Uterus (tissue), 3 donors: ENCODE measurements at regions not wholly inside any gene's neighbourhood (a gene's known extent, or its start where the extent isn't known, plus 50 kb on each side); places are given as distances from the start of the nearest gene placed in this dataset.

ENCODE experiments used
- DNase-seq, 2 donors: peaks; one replicate each; pipeline ENCODE4 v3.0.0-alpha.2; 2019 to 2020
- H3K27ac ChIP-seq, 2 donors: fragments of 200-600 bp; sonication (generic); 1 replicate in 1 of 2; 2 replicates in 1 of 2; pipeline ENCODE4 v1.5.1; 2016 to 2018
- H3K27me3 ChIP-seq, 2 donors: fragments of 200-600 bp; sonication (generic); one replicate each; pipeline ENCODE4 v1.5.1; 2018 to 2019; ENCODE audit warnings: control low read depth in 1 of 2
- H3K36me3 ChIP-seq, 2 donors: fragments of 200-600 bp; sonication (generic); one replicate each; pipeline ENCODE4 v1.5.1; 2019; ENCODE audit warnings: control low read depth in 1 of 2
- H3K4me1 ChIP-seq, 2 donors: fragments of 200-600 bp; sonication (generic); one replicate each; pipeline ENCODE4 v1.5.1; 2018 to 2019; ENCODE audit warnings: control low read depth in 1 of 2
- H3K4me3 ChIP-seq, 2 donors: fragments of 200-600 bp; sonication (generic); 1 replicate in 1 of 2; 2 replicates in 1 of 2; pipeline ENCODE4 v1.5.1; 2018 to 2019; ENCODE audit warnings: mild to moderate bottlenecking in 1 of 2
- H3K9me3 ChIP-seq, 2 donors: fragments of 200-600 bp; sonication (generic); one replicate each; pipeline ENCODE4 v1.5.1; 2019; ENCODE audit warnings: control low read depth in 1 of 2
- POLR2A ChIP-seq, 2 donors: fragments of 450-650 bp; IDR thresholded peaks; one replicate each; pipeline ENCODE4 v1.6.1; 2016; ENCODE audit warnings: antibody characterized with exemption in 2 of 2, mild to moderate bottlenecking in 1 of 2, moderate library complexity in 1 of 2
- intact Hi-C: fragments of 100-400 bp; cut with DNase I; formaldehyde crosslinking; loops from one replicate; pipeline ENCODE4 v1.15.1; 2023; ENCODE audit warnings: low total_unique reads
- TF ChIP-seq, protein P1 (sequence below), 4 experiments: fragments of 200-600 bp in 2 of 4; fragments of 450-650 bp in 2 of 4; sonication (generic) in 2 of 4; IDR thresholded peaks; one replicate each; pipeline ENCODE4 v1.5.1; 2016 to 2019; ENCODE audit warnings: antibody characterized with exemption in 4 of 4, mild to moderate bottlenecking in 2 of 4, moderate library complexity in 1 of 4
- donor health status: DM: yes; HTN: yes; CAD: no.

DNA sequence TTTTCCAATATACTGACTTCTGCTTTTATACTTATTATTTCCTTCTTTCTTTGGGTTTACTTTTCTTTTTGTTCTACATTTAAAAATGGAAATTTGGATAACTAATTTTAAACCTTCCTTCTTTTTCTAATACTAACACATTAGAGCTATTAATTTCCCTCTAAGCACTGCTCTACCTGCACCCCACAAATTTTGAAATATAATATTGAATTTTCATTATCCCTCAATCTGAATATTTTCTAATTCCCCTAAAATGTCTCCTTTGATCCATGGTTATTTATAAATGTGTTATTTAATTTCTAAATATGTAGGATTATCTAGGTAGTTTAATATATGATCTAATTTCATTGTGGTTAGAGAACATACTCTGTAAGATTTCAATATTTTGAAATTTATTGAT is 63.4 kb upstream of the LGALSL start:
- DNase-seq: no peak
- Histone ChIP-seq H3K4me3 (no peak overlapping the region), H3K4me1 (no peaks in the 10 kb centered on the region), H3K27ac (no peak overlapping the region), H3K27me3 (no peaks in the 10 kb centered on the region), H3K36me3 (no peaks in the 10 kb centered on the region), H3K9me3 (no peaks in the 10 kb centered on the region)
- TF ChIP-seq POLR2A (IDR thresholded peaks at IDR 0.05): no peak
- TF ChIP-seq, protein P1, sequence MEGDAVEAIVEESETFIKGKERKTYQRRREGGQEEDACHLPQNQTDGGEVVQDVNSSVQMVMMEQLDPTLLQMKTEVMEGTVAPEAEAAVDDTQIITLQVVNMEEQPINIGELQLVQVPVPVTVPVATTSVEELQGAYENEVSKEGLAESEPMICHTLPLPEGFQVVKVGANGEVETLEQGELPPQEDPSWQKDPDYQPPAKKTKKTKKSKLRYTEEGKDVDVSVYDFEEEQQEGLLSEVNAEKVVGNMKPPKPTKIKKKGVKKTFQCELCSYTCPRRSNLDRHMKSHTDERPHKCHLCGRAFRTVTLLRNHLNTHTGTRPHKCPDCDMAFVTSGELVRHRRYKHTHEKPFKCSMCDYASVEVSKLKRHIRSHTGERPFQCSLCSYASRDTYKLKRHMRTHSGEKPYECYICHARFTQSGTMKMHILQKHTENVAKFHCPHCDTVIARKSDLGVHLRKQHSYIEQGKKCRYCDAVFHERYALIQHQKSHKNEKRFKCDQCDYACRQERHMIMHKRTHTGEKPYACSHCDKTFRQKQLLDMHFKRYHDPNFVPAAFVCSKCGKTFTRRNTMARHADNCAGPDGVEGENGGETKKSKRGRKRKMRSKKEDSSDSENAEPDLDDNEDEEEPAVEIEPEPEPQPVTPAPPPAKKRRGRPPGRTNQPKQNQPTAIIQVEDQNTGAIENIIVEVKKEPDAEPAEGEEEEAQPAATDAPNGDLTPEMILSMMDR (IDR thresholded peaks at IDR 0.05): no peak
- intact Hi-C loops: no loop called here

- Histone ChIP-seq H3K36me3 (no peaks in the 10 kb centered on the region), H3K4me1 (no peaks in the 10 kb centered on the region), H3K9me3 (no peaks in the 10 kb centered on the region), H3K27ac (no peak overlapping the region), H3K27me3 (no peaks in the 10 kb centered on the region), H3K4me3 (no peak overlapping the region)
- no peak for DNase-seq
- no peak for TF ChIP-seq POLR2A (IDR thresholded peaks at IDR 0.05)
- TF ChIP-seq, protein P1 (IDR thresholded peaks at IDR 0.05): no peak
- intact Hi-C loops: no loop called here
Observed at GRCh38 chr2:64391424-64391823, 62.5 kb upstream of the LGALSL start.

DNA sequence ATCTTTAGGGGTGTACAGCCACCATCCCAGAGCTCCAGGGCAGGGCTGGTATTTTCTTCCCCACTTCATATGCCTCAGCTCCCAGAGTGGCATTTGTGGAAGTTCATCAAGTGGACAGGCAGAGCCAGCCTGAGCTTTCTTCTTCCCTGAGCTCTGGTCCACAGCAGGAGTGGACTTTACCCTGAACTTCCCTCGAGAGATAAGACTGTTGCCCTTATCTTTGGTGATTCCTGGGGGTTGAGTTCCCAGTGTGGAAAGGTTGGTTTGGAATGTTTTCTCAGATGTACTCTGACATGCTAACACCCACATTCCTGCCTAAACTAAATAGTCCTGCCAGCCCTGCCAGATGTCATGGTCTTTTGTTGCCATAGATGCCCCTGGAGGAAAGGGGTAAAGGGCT is 62.0 kb upstream of the LGALSL start:
- TF ChIP-seq, protein P1 (IDR thresholded peaks at IDR 0.05): no peak
- no peak for TF ChIP-seq POLR2A (IDR thresholded peaks at IDR 0.05)
- Histone ChIP-seq H3K27me3 (no peaks in the 10 kb centered on the region), H3K4me3 (no peak overlapping the region), H3K9me3 (no peaks in the 10 kb centered on the region), H3K36me3 (no peaks in the 10 kb centered on the region), H3K27ac (no peak overlapping the region), H3K4me1 (no peaks in the 10 kb centered on the region)
- DNase-seq: no peak
- intact Hi-C loops: no loop called here

- H3K4me1 ChIP-seq: no peaks in the 10 kb centered on the region
- no peaks in the 10 kb centered on the region for H3K27me3 ChIP-seq
- no peak overlapping the region for H3K4me3 ChIP-seq
- intact Hi-C loops: no loop called here
- no peak overlapping the region for H3K27ac ChIP-seq
- no peaks in the 10 kb centered on the region for H3K36me3 ChIP-seq
- TF ChIP-seq POLR2A (IDR thresholded peaks at IDR 0.05): no peak
- TF ChIP-seq, protein P1 (IDR thresholded peaks at IDR 0.05): no peak
- DNase-seq: no peak
- H3K9me3 ChIP-seq: no peaks in the 10 kb centered on the region
Observed at GRCh38 chr2:64392529-64392928, 61.4 kb upstream of the LGALSL start.

- DNase-seq: no peak
- H3K4me3 ChIP-seq: no peak overlapping the region
- H3K36me3 ChIP-seq: no peaks in the 10 kb centered on the region
- H3K27ac ChIP-seq: no peak overlapping the region
- H3K9me3 ChIP-seq: no peaks in the 10 kb centered on the region
- TF ChIP-seq, protein P1 (IDR thresholded peaks at IDR 0.05): no peak
- no peak for TF ChIP-seq POLR2A (IDR thresholded peaks at IDR 0.05)
- no peaks in the 10 kb centered on the region for H3K4me1 ChIP-seq
- H3K27me3 ChIP-seq: no peaks in the 10 kb centered on the region
- intact Hi-C loops: no loop called here
Observed at GRCh38 chr2:64393383-64394010, 60.5 kb upstream of the LGALSL start.
